Activated naive CD4-positive, alpha-beta T cell treated with anti-CD3 and anti-CD28 coated beads for 36 hours (primary cell): ENCODE measurements at regions not wholly inside any gene's neighbourhood (a gene's known extent, or its start where the extent isn't known, plus 50 kb on each side); places are given as distances from the start of the nearest gene placed in this dataset.

ENCODE experiments used
- CTCF ChIA-PET: fragments of 350-600 bp; sonication (Branson Sonifier 250); formaldehyde crosslinking; loops from one replicate; lab custom pipeline; 2021; ENCODE audit warnings: antibody characterized with exemption; lab: Charles Lee
- DNase-seq: peaks from one replicate; pipeline ENCODE4 v3.0.0-alpha.2; 2020
- H3K27ac Mint-ChIP-seq: one replicate; pipeline ENCODE4 v1.8.0; 2021; ENCODE audit warnings: mild to moderate bottlenecking, mixed read lengths
- H3K27me3 Mint-ChIP-seq: one replicate; pipeline ENCODE4 v1.8.0; 2021; ENCODE audit warnings: low read depth, mixed read lengths
- H3K36me3 Mint-ChIP-seq: one replicate; pipeline ENCODE4 v1.8.0; 2021; ENCODE audit warnings: low read depth, mixed read lengths
- H3K4me1 Mint-ChIP-seq: one replicate; pipeline ENCODE4 v1.8.0; 2021; ENCODE audit warnings: low read depth, mixed read lengths
- H3K4me3 Mint-ChIP-seq: one replicate; pipeline ENCODE4 v1.8.0; 2021; ENCODE audit warnings: mild to moderate bottlenecking, moderate library complexity, mixed read lengths
- H3K9me3 Mint-ChIP-seq: one replicate; pipeline ENCODE4 v1.8.0; 2021; ENCODE audit warnings: mixed read lengths
- intact Hi-C: fragments of 100-400 bp; cut with micrococcal nuclease; formaldehyde crosslinking; loops from one replicate; pipeline ENCODE4 v1.15.1; 2023

DNA sequence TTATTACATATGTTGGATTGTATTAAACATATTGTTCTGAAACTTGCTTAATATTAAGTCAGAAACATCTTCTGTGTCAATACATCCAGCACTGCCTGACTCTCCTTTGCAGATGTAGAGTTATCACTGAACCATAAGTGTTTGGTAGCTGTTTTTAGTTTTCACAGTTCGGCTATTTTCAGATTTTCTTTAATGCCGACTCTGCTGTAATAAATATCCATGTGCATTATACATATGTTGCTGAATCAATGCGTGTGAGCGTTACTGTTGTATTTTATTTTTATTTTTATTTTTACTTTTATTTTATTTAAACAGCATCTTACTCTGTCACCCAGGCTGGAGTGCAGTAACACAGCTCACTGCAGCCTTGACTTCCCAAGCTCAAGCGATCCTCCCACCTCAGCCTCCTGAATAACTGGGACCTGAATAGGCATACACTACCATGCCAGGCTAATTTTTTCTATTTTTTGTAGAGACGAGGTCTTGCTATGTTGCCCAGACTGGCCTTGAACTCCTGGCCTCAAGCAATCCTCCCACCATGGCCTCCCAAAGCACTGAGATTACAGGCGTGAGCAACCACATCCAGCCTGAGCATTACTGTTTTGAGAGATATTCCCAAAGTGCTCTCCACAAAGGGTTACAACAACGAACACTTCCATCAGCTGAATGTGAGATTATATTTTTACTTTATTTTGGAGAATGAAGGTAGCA, 50.7 kb upstream of the NOCT start:
- Mint-ChIP-seq H3K9me3 (no peaks in the 10 kb centered on the region), H3K27ac (no peak overlapping the region), H3K27me3 (no peaks in the 10 kb centered on the region), H3K4me3 (no peak overlapping the region), H3K36me3 (no peaks in the 10 kb centered on the region), H3K4me1 (no peaks in the 10 kb centered on the region)
- CTCF ChIA-PET = no interaction called here
- intact Hi-C loops = no loop called here
- no peak for DNase-seq

DNA sequence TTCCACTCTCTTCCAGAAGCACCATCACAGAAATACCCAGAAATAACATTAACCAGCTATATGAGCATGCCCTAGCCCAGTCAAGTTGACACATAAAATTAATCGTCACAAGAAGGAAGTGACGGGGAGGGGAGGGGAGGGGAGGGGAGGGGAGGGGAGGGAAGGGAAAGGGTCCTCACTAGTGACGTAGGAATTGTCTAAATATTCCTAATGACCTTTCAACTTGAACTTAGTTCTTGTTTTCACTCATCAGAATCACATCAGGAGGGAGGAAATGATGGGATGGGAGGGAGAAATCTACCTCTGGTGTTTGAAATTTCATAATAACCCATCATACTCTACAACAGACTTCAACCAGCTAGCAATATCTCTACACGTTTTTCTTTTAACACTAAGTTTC, 52.2 kb upstream of the NOCT start:
- intact Hi-C loops = no loop called here
- Mint-ChIP-seq H3K36me3 (no peaks in the 10 kb centered on the region), H3K27me3 (no peaks in the 10 kb centered on the region), H3K4me3 (no peak overlapping the region), H3K27ac (no peak overlapping the region), H3K9me3 (no peaks in the 10 kb centered on the region), H3K4me1 (peaks cover 1% of the 10 kb centered on the region)
- CTCF ChIA-PET = no interaction called here
- DNase-seq = no peak

DNA sequence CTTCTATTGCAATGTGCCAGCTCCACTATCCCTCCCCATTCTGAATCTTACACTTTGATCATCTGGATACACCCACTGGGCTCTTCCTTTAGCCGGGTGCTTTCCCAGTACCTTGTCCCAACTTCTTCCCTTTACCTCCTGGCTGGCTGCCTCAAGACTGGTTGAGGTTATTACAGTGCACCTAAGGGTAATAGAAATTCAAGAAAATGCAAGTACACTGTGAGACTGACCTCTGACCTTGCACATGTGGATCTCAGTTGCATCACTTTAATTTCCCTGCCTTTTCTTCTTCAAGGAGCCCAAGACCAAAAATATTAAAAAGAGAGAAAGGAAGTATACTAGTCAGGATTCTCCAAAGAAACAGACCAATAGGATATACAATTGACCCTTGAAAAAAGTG, 53.9 kb upstream of the NOCT start:
- Mint-ChIP-seq H3K9me3 (no peaks in the 10 kb centered on the region), H3K27ac (no peak overlapping the region), H3K4me1 (peaks cover 3% of the 10 kb centered on the region), H3K27me3 (no peaks in the 10 kb centered on the region), H3K36me3 (no peaks in the 10 kb centered on the region), H3K4me3 (no peak overlapping the region)
- intact Hi-C loops = no loop called here
- DNase-seq = no peak
- CTCF ChIA-PET = no interaction called here

DNA sequence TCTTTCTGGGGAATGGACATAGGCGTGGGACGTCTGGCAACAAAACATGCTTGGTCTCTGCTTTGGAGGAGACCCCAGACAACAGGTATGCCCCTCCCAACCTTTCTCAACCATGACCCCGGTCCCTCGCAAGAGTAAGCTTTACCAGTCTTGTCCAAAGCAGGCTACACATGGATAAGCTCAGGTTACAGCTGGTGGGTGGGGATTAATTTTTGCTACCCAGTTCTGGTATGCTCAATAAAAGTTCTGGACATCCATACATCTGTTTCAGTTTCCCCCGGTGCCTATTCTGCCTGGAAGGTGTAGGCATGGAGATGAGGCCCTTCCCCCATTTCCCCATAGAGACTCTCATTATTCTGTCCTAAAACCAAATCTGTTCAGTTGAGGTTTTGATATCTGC, 54.5 kb upstream of the NOCT start:
- CTCF ChIA-PET = no interaction called here
- no peaks in the 10 kb centered on the region for H3K36me3 Mint-ChIP-seq
- H3K27ac Mint-ChIP-seq = no peak overlapping the region
- intact Hi-C loops = no loop called here
- DNase-seq = no peak
- no peaks in the 10 kb centered on the region for H3K9me3 Mint-ChIP-seq
- H3K4me1 Mint-ChIP-seq = peaks cover 3% of the 10 kb centered on the region
- H3K4me3 Mint-ChIP-seq = no peak overlapping the region
- H3K27me3 Mint-ChIP-seq = no peaks in the 10 kb centered on the region

DNA sequence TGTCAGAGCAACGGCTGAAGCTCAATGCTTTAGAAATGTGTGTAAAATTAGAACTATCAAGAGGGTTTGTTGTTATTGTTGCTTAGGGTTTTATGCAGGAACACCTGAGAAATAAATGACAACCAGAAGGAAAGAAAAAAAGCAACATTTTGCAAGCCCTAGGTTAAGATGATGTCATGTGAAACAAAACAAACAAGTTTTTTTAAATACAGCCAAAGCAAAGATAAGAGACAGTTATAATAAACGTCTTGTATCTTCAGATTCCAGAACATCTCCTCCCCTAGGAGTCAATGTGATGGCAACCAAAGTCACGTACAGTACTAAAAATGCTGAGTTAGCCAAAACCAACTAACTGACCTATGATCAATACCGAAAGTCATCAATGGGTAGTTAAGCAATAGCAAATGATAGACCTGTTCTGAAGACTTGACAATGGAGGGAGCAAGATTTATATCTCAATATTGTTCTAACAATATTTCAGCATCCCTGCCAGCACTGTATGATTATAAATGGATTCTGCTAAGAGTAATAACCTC, 55.3 kb upstream of the NOCT start:
- Mint-ChIP-seq H3K4me1 (peaks cover 3% of the 10 kb centered on the region), H3K27ac (no peak overlapping the region), H3K9me3 (no peaks in the 10 kb centered on the region), H3K4me3 (no peak overlapping the region), H3K36me3 (no peaks in the 10 kb centered on the region), H3K27me3 (no peaks in the 10 kb centered on the region)
- intact Hi-C loops = no loop called here
- CTCF ChIA-PET = no interaction called here
- DNase-seq = no peak

DNA sequence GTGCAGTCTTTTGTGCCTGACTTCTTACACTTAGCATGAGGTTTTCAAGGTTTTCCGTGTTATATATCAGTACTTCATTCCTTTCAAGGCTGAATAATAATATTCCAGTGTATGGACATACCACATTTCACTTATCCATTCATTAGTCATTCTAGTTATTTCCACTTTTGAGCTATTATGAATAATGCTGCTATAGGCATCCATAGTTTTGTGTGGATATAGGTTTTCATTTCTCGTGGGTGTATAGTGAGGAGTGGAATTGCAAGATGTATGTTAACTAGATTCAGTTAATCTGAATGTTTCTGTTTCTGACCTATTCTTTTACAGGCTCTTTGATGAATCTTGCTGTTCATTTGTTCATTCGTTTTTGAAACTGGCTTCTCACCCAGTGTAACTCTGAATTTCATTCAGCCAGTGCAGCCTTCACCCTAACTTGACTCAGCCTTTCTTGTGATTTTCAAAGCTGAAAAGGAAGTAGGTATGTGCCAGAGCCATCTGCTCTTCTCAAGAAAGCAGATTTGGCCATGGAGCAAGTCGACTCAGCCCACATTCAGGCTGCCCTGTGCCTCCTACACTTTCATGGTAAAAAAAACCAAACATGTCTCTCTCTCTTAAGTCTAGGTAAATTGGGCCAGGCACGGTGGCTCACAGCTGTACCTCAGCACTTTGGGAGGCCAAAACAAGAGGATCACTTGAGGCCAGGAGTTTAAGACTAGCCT, 56.3 kb upstream of the NOCT start:
- H3K4me3 Mint-ChIP-seq = no peak overlapping the region
- H3K27me3 Mint-ChIP-seq = no peaks in the 10 kb centered on the region
- no peaks in the 10 kb centered on the region for H3K9me3 Mint-ChIP-seq
- H3K4me1 Mint-ChIP-seq = peaks cover 3% of the 10 kb centered on the region
- intact Hi-C loops = no loop called here
- CTCF ChIA-PET = no interaction called here
- no peak overlapping the region for H3K27ac Mint-ChIP-seq
- H3K36me3 Mint-ChIP-seq = no peaks in the 10 kb centered on the region
- no peak for DNase-seq

DNA sequence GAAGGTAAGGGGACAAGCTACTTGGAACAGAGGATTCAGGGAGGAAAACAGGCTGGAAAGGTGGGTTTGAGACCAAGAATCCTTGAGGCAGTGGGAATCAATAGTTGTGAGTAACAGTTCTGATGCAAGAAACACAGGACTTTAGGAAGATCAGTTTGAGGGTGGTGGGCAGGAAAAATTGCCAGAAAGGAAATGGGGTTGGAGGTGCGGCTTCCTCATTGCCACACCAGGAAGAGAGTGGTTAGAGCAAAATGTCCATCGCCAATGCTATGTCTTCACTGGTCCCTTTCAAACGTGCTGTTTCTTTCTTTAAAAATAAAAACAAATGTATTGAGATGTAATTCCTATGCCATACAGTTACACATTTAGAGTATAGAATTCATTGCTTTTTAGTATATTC, 57.1 kb upstream of the NOCT start:
- H3K9me3 Mint-ChIP-seq = no peaks in the 10 kb centered on the region
- intact Hi-C loops = no loop called here

DNA sequence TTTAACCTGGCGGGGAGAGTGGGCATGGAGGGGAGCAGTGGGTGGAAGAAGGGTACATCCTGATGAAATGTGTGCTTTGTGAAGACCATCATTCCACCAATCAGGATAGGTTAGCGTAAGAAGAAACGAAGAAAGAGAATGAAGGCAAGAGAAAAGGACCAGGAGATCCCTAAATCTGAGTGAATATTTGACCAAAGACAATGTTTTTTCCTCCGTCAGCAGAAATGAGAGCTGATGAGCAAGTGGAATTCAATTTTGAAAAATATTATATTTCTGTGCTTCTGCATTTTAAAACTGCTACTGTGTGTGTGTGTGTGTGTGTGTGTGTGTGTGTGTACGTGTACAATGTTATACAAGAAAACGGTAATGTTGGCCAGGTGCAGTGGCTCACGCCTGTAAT, 58.3 kb upstream of the NOCT start:
- intact Hi-C loops = no loop called here
- Mint-ChIP-seq H3K27ac (no peak overlapping the region), H3K27me3 (no peaks in the 10 kb centered on the region), H3K4me3 (no peak overlapping the region), H3K4me1 (peaks cover 3% of the 10 kb centered on the region), H3K36me3 (no peaks in the 10 kb centered on the region), H3K9me3 (no peaks in the 10 kb centered on the region)
- DNase-seq = no peak
- CTCF ChIA-PET = no interaction called here

More for the DNA sequence above, 57.1 kb upstream of the NOCT start:
- Mint-ChIP-seq H3K36me3 (no peaks in the 10 kb centered on the region), H3K4me3 (no peak overlapping the region), H3K4me1 (peaks cover 3% of the 10 kb centered on the region), H3K27ac (no peak overlapping the region), H3K27me3 (no peaks in the 10 kb centered on the region)
- CTCF ChIA-PET = interaction anchor here (0.6 kb wide), 1 partner anchor 39 kb away, joined by 3 read pairs; no protein-coding TSS in a partner anchor
- no peak for DNase-seq

DNA sequence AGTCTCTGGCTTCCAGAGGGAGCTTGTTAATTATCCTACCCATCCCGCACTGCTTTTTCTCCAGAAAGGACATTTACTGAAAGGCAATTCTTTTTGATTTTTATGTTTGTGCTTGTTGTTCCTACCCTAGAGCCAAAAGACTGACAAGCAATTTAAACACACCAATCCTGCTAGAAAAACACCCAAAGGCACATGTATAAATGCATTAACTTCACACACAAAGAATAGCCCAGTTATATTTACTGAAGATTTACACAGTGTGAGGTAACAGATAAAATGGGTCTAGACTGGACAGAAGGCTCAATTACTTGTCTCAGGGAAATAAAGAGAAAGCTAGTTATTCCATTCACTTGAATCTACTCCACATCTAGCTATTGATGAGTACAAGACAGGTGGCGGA, 61.2 kb upstream of the NOCT start:
- CTCF ChIA-PET = no interaction called here
- no peaks in the 10 kb centered on the region for H3K9me3 Mint-ChIP-seq

DNA sequence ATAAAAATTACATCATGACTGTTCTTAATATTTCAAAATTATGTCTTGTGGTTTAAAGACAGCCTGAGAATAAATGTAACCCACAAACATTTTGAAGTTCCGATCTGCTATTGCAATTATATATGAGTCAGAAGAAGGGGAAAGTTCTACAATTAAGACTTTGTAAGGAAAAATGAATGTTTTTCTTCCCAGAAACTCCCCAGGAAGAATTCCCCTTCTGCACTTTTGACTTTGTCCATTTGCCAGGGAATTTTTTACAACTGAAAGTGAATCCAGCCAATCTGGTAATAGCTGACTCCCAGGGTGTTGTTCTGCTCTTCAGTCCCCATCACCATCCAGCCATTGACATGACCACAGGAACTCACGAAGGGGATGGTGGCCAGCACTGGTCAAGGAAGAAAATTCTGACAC, 61.6 kb upstream of the NOCT start:
- no peaks in the 10 kb centered on the region for H3K36me3 Mint-ChIP-seq
- DNase-seq = no peak
- no peaks in the 10 kb centered on the region for H3K9me3 Mint-ChIP-seq
- no peak overlapping the region for H3K27ac Mint-ChIP-seq
- H3K4me1 Mint-ChIP-seq = peaks cover 3% of the 10 kb centered on the region
- CTCF ChIA-PET = no interaction called here
- intact Hi-C loops = no loop called here
- peaks cover 2% of the 10 kb centered on the region for H3K27me3 Mint-ChIP-seq
- no peak overlapping the region for H3K4me3 Mint-ChIP-seq

More for the DNA sequence above, 61.2 kb upstream of the NOCT start:
- DNase-seq = no peak
- Mint-ChIP-seq H3K4me3 (no peak overlapping the region), H3K36me3 (no peaks in the 10 kb centered on the region), H3K27me3 (peaks cover 2% of the 10 kb centered on the region), H3K27ac (no peak overlapping the region), H3K4me1 (peaks cover 3% of the 10 kb centered on the region)
- intact Hi-C loops = no loop called here

DNA sequence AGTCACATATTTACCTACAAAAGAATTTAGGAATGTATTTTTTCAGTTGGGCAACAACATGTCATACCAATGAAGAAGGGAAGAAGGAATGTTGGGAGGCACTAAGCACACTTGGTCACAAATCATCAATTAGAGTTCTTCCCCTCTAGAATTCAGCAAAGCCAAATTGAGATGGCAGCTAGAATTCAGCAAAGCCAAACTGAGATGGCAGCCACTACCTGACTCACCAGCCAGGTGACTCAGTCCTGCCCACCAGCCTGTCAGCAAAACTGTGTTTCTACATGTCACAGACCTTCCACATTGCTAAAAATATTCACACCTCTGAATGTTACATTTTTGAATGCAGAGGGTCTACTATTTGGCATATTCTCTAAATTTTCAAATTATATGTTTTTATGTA, 63.2 kb upstream of the NOCT start:
- H3K27me3 Mint-ChIP-seq = peaks cover 2% of the 10 kb centered on the region
- no peak overlapping the region for H3K27ac Mint-ChIP-seq
- intact Hi-C loops = no loop called here
- CTCF ChIA-PET = interaction anchor here (0.8 to 1.0 kb wide), 2 partner anchors 14 to 78 kb away, joined by 3 read pairs; no protein-coding TSS in a partner anchor
- no peaks in the 10 kb centered on the region for H3K9me3 Mint-ChIP-seq
- peak; percentile 45 for DNase-seq
- no peaks in the 10 kb centered on the region for H3K36me3 Mint-ChIP-seq
- H3K4me3 Mint-ChIP-seq = no peak overlapping the region
- H3K4me1 Mint-ChIP-seq = no peaks in the 10 kb centered on the region

DNA sequence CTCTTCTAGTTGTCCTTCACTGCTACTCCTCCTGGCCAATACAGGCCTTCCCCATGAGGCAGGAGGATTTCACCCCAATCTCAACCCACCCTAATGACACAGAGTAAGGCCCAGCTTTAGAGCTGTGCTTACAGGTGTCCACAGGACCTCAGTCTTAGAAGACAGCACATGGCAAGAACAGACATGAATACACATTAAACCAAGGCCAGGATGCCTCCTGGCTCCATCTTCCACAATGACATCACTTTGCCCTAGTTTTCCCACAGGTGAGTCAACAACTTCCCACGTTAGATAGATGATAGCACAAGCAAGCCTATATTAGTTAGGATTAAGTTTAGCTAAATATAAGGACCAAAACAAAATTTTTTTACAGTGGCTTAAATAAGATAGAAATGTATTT, 63.8 kb upstream of the NOCT start:
- H3K36me3 Mint-ChIP-seq = no peaks in the 10 kb centered on the region
- no peaks in the 10 kb centered on the region for H3K9me3 Mint-ChIP-seq
- peaks cover 2% of the 10 kb centered on the region for H3K27me3 Mint-ChIP-seq
- no peak overlapping the region for H3K27ac Mint-ChIP-seq
- no peak overlapping the region for H3K4me3 Mint-ChIP-seq
- intact Hi-C loops = no loop called here
- CTCF ChIA-PET = interaction anchor here (0.8 to 1.0 kb wide), 2 partner anchors 14 to 79 kb away, joined by 3 read pairs; no protein-coding TSS in a partner anchor
- DNase-seq = no peak
- H3K4me1 Mint-ChIP-seq = no peaks in the 10 kb centered on the region

DNA sequence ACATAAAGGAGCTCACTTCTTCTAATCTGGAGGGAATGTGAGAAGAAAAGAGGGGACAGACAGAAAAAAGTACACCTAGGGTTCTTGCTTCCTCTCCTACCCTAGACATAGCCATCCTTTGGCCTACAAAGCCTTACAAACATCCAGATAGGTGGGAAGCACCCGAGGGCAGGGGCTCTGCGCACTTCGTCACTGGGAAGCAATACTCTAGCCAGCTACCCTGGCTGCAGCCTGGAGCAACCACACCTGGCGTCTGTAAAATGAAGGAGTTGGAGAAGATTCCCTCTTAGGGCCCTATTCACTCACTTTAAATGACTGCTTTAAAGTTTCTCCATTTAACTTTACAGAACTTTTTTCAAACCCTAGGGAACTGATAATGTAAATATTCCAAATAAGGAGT, 65.7 kb upstream of the NOCT start:
- intact Hi-C loops = no loop called here
- Mint-ChIP-seq H3K27me3 (peaks cover 2% of the 10 kb centered on the region), H3K4me1 (no peaks in the 10 kb centered on the region), H3K4me3 (no peak overlapping the region), H3K36me3 (no peaks in the 10 kb centered on the region), H3K27ac (no peak overlapping the region), H3K9me3 (no peaks in the 10 kb centered on the region)
- CTCF ChIA-PET = no interaction called here
- no peak for DNase-seq
